OCI-LY1 (cell line): ENCODE measurements at regions not wholly inside any gene's neighbourhood (a gene's known extent, or its start where the extent isn't known, plus 50 kb on each side); places are given as distances from the start of the nearest gene placed in this dataset.

Source experiments
- H2AFZ ChIP-seq: fragments of 200-600 bp; sonication (generic), shearing (Covaris generic); 2 replicates; pipeline ENCODE4 v1.6.0; 2014; ENCODE audit warnings: antibody characterized with exemption, mild to moderate bottlenecking, low read length
- H3F3A ChIP-seq: fragments of 200-600 bp; sonication (generic), shearing (Covaris generic); 2 replicates; pipeline ENCODE4 v1.6.0; 2014; ENCODE audit warnings: mild to moderate bottlenecking, antibody characterized with exemption, low read length, moderate library complexity; ENCODE audit not compliant: insufficient read depth
- H3K27ac ChIP-seq: fragments of 200-600 bp; sonication (generic); 2 replicates; pipeline ENCODE4 v1.5.1; 2014; ENCODE audit warnings: low read length, mixed run types, mild to moderate bottlenecking, low read depth; ENCODE audit not compliant: poor library complexity, severe bottlenecking
- H3K27me3 ChIP-seq: fragments of 200-600 bp; sonication (generic); 2 replicates; pipeline ENCODE4 v1.6.0; 2014; ENCODE audit warnings: antibody characterized with exemption, mild to moderate bottlenecking, low read length, moderate library complexity; ENCODE audit not compliant: insufficient read depth
- H3K36me3 ChIP-seq: fragments of 200-600 bp; sonication (generic); 2 replicates; pipeline ENCODE4 v1.6.1; 2014; ENCODE audit warnings: mild to moderate bottlenecking, antibody characterized with exemption, low read length, moderate library complexity, mixed read lengths; ENCODE audit not compliant: insufficient read depth
- H3K4me1 ChIP-seq: fragments of 200-600 bp; sonication (generic); 2 replicates; pipeline ENCODE4 v1.5.1; 2014; ENCODE audit warnings: mild to moderate bottlenecking, low read length, moderate library complexity; ENCODE audit not compliant: insufficient read depth, severe bottlenecking
- H3K4me2 ChIP-seq: fragments of 200-600 bp; sonication (generic), shearing (Covaris generic); 2 replicates; pipeline ENCODE4 v1.6.1; 2014; ENCODE audit warnings: low read length
- H3K4me3 ChIP-seq: fragments of 200-600 bp; sonication (generic); 2 replicates; pipeline ENCODE4 v1.5.1; 2014; ENCODE audit warnings: low read length, low read depth, mild to moderate bottlenecking, mixed read lengths; ENCODE audit not compliant: poor library complexity, severe bottlenecking
- H3K79me2 ChIP-seq: fragments of 200-600 bp; shearing (Covaris generic); 2 replicates; pipeline ENCODE4 v1.6.1; 2016; ENCODE audit warnings: mixed run types, low read length, mixed read lengths; ENCODE audit not compliant: insufficient read depth
- H3K9ac ChIP-seq: fragments of 200-600 bp; sonication (generic), shearing (Covaris generic); 2 replicates; pipeline ENCODE4 v1.6.1; 2014; ENCODE audit warnings: mild to moderate bottlenecking, low read length, mixed read lengths
- H3K9me2 ChIP-seq: fragments of 200-600 bp; sonication (generic), shearing (Covaris generic); 2 replicates; pipeline ENCODE4 v1.6.1; 2014; ENCODE audit warnings: low read depth, mild to moderate bottlenecking, low read length, mixed read lengths
- H3K9me3 ChIP-seq: fragments of 200-600 bp; shearing (Covaris generic); 2 replicates; pipeline ENCODE4 v1.6.1; 2014; ENCODE audit warnings: low read length, mixed read lengths
- H4K20me1 ChIP-seq: fragments of 200-600 bp; sonication (generic), shearing (Covaris generic); 2 replicates; pipeline ENCODE4 v1.6.0; 2016; ENCODE audit warnings: mild to moderate bottlenecking, low read length; ENCODE audit not compliant: insufficient read depth
- CTCF ChIP-seq: fragments of 200-600 bp; sonication (generic), shearing (Covaris generic); IDR thresholded peaks from 2 replicates; pipeline ENCODE4 v1.5.1; 2017; ENCODE audit warnings: mild to moderate bottlenecking, antibody characterized with exemption, low read length, moderate library complexity, mixed read lengths
- EZH2 ChIP-seq: fragments of 200-600 bp; sonication (generic), shearing (Covaris generic); IDR thresholded peaks from 2 replicates; pipeline ENCODE4 v1.8.0; 2017; ENCODE audit warnings: borderline replicate concordance, mixed run types, mild to moderate bottlenecking, antibody characterized with exemption, low read length, moderate library complexity, mixed read lengths

GRCh38 chr9:113651896-113652295 is 188.4 kb downstream of the RGS3 start:
- H3K9ac ChIP-seq = no peak overlapping the region
- H3K27ac ChIP-seq = no peak overlapping the region
- no peaks in the 10 kb centered on the region for H3K9me3 ChIP-seq
- no peaks in the 10 kb centered on the region for H3K27me3 ChIP-seq
- H3K4me3 ChIP-seq = no peak overlapping the region
- no peak overlapping the region for H2AFZ ChIP-seq
- peaks cover 2% of the 10 kb centered on the region for H3K4me1 ChIP-seq
- no peaks in the 10 kb centered on the region for H3K9me2 ChIP-seq
- H3K36me3 ChIP-seq = no peaks in the 10 kb centered on the region
- H3K4me2 ChIP-seq = no peak overlapping the region
- no peaks in the 10 kb centered on the region for H3K79me2 ChIP-seq
- TF ChIP-seq EZH2 (no peak), CTCF (no peak)
- H3F3A ChIP-seq = no peaks in the 10 kb centered on the region
- H4K20me1 ChIP-seq = no peaks in the 10 kb centered on the region

- H3K4me2 ChIP-seq = no peak overlapping the region
- H3K79me2 ChIP-seq = no peaks in the 10 kb centered on the region
- TF ChIP-seq CTCF = no peak
- no peak for TF ChIP-seq EZH2
- H3K9me3 ChIP-seq = no peaks in the 10 kb centered on the region
- no peak overlapping the region for H3K27ac ChIP-seq
- H3F3A ChIP-seq = no peaks in the 10 kb centered on the region
- no peaks in the 10 kb centered on the region for H3K36me3 ChIP-seq
- no peaks in the 10 kb centered on the region for H4K20me1 ChIP-seq
- no peak overlapping the region for H3K9ac ChIP-seq
- H3K4me1 ChIP-seq = peaks cover 9% of the 10 kb centered on the region
- no peaks in the 10 kb centered on the region for H3K27me3 ChIP-seq
- H3K4me3 ChIP-seq = no peak overlapping the region
- H2AFZ ChIP-seq = no peak overlapping the region
- H3K9me2 ChIP-seq = no peaks in the 10 kb centered on the region
These were observed 189.0 kb downstream of the RGS3 start for GRCh38 chr9:113652355-113653152.

- Histone ChIP-seq H3K27ac (no peak overlapping the region), H3K36me3 (no peaks in the 10 kb centered on the region), H3K9ac (no peak overlapping the region), H3K9me3 (no peaks in the 10 kb centered on the region), H3K4me3 (no peak overlapping the region), H3F3A (no peaks in the 10 kb centered on the region), H2AFZ (no peak overlapping the region), H3K79me2 (no peaks in the 10 kb centered on the region), H3K27me3 (no peaks in the 10 kb centered on the region), H3K4me2 (no peak overlapping the region), H3K9me2 (no peaks in the 10 kb centered on the region), H4K20me1 (no peaks in the 10 kb centered on the region), H3K4me1 (peaks cover 9% of the 10 kb centered on the region)
- TF ChIP-seq CTCF (no peak), EZH2 (no peak)
These were observed 190.4 kb downstream of the RGS3 start for GRCh38 chr9:113653746-113654604.
